Progenitor cell of endocrine pancreas (in vitro differentiated cells): ENCODE measurements at regions not wholly inside any gene's neighbourhood (a gene's known extent, or its start where the extent isn't known, plus 50 kb on each side); places are given as distances from the start of the nearest gene placed in this dataset.

ENCODE experiments used
- DNase-seq: peaks from one replicate; pipeline ENCODE4 v3.0.0; 2021; ENCODE audit warnings: low spot score; ENCODE audit not compliant: unreplicated experiment
- H3K27ac Mint-ChIP-seq: 2 replicates; pipeline ENCODE4 v1.8.0; 2021; ENCODE audit warnings: mild to moderate bottlenecking, moderate library complexity, mixed read lengths
- H3K27me3 Mint-ChIP-seq: 2 replicates; pipeline ENCODE4 v1.8.0; 2021; ENCODE audit warnings: mixed read lengths
- H3K36me3 Mint-ChIP-seq: 2 replicates; pipeline ENCODE4 v1.8.0; 2022; ENCODE audit warnings: mixed read lengths; ENCODE audit not compliant: insufficient read depth
- H3K4me1 Mint-ChIP-seq: 2 replicates; pipeline ENCODE4 v1.8.0; 2021; ENCODE audit warnings: low read depth, mixed read lengths
- H3K4me3 Mint-ChIP-seq: 2 replicates; pipeline ENCODE4 v1.8.0; 2021; ENCODE audit warnings: low read depth, mild to moderate bottlenecking, moderate library complexity, mixed read lengths
- H3K9me3 Mint-ChIP-seq: 2 replicates; pipeline ENCODE4 v1.8.0; 2021; ENCODE audit warnings: low read depth, mixed read lengths
- TF ChIP-seq, protein P1 (sequence below): fragments of 200-600 bp; sonication (generic); IDR thresholded peaks from one replicate; pipeline ENCODE4 v1.5.0; 2021; ENCODE audit warnings: antibody characterized with exemption, mild to moderate bottlenecking; ENCODE audit not compliant: unreplicated experiment

DNA sequence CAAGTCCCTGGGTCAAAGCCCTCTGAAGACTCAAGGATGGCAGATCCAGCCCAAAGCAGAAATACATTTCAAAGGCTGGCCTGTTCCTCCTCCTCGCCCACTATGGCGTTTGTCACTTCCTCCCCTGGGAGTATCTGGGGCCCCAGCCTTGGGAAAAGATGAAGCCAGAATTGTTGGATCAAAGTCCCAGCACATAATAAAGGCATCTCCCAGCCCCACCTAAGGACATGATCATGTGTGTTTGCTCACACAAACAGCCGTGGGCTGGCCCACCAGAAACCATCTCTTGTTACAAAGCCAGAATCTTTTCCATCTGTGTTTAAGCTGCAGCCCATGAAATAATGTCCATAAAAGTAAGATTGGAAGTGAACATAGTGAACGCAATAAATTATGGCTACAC lies 50.1 kb upstream of the HAAO start:
- H3K27ac Mint-ChIP-seq: no peak overlapping the region
- H3K36me3 Mint-ChIP-seq: no peaks in the 10 kb centered on the region
- H3K27me3 Mint-ChIP-seq: peaks cover 9% of the 10 kb centered on the region
- H3K4me1 Mint-ChIP-seq: peaks cover 16% of the 10 kb centered on the region
- no peak overlapping the region for H3K4me3 Mint-ChIP-seq
- no peak for DNase-seq
- no peaks in the 10 kb centered on the region for H3K9me3 Mint-ChIP-seq
- TF ChIP-seq, protein P1, sequence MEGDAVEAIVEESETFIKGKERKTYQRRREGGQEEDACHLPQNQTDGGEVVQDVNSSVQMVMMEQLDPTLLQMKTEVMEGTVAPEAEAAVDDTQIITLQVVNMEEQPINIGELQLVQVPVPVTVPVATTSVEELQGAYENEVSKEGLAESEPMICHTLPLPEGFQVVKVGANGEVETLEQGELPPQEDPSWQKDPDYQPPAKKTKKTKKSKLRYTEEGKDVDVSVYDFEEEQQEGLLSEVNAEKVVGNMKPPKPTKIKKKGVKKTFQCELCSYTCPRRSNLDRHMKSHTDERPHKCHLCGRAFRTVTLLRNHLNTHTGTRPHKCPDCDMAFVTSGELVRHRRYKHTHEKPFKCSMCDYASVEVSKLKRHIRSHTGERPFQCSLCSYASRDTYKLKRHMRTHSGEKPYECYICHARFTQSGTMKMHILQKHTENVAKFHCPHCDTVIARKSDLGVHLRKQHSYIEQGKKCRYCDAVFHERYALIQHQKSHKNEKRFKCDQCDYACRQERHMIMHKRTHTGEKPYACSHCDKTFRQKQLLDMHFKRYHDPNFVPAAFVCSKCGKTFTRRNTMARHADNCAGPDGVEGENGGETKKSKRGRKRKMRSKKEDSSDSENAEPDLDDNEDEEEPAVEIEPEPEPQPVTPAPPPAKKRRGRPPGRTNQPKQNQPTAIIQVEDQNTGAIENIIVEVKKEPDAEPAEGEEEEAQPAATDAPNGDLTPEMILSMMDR: no peak
